ENCODE measurements at regions not wholly inside any gene's neighbourhood (a gene's known extent, or its start where the extent isn't known, plus 50 kb on each side); places are given as distances from the start of the nearest gene placed in this dataset.
"Not testable (repeated sequence)": the region's sequence is repeated elsewhere in the genome, so short reads cannot be mapped to it uniquely, and the experiment has no call there.

- Histone ChIP-seq H3K9me3 (ENCODE audit: control insufficient read depth, low read length) (no peaks in the 10 kb centered on the region), H3K27me3 (ENCODE audit: control insufficient read depth, insufficient read depth) (no peaks in the 10 kb centered on the region), H3K4me3 (ENCODE audit: low read length) (no peak overlapping the region), H3K4me1 (ENCODE audit: control insufficient read depth, insufficient read depth, low read length) (no peaks in the 10 kb centered on the region), H3K27ac (ENCODE audit: low read length) (no peak overlapping the region)
- intact Hi-C loops (cut with DNase I), result no loop called here
- no peak for DNase-seq
- no peak for ATAC-seq
- WGBS, result 32% methylated on average over 2 of the region's 2 CpGs
Observed at GRCh38 chr13:19362946-19363510, 181.4 kb upstream of the TUBA3C start.

GRCh38 chr13:19359697-19360096, 178.1 kb upstream of the TUBA3C start:
- H3K27ac ChIP-seq (ENCODE audit: low read length); ATAC-seq; H3K4me3 ChIP-seq (ENCODE audit: low read length); intact Hi-C loops (cut with DNase I); H3K4me1 ChIP-seq (ENCODE audit: control insufficient read depth, insufficient read depth, low read length); DNase-seq; H3K27me3 ChIP-seq (ENCODE audit: control insufficient read depth, insufficient read depth); H3K9me3 ChIP-seq (ENCODE audit: control insufficient read depth, low read length): not testable (repeated sequence)
- 86% methylated on average over 2 of the region's 2 CpGs for WGBS

- DNase-seq (no peak), ATAC-seq (peak in 1 of 2 donors; percentile 19)
- no peaks in the 10 kb centered on the region for H3K9me3 ChIP-seq (ENCODE audit: control insufficient read depth, low read length)
- H3K4me3 ChIP-seq (ENCODE audit: low read length), result no peak overlapping the region
- H3K27ac ChIP-seq (ENCODE audit: low read length), result no peak overlapping the region
- 85% methylated on average over 14 of the region's 14 CpGs for WGBS
- intact Hi-C loops (cut with DNase I), result no loop called here
- no peaks in the 10 kb centered on the region for H3K27me3 ChIP-seq (ENCODE audit: control insufficient read depth, insufficient read depth)
- H3K4me1 ChIP-seq (ENCODE audit: control insufficient read depth, insufficient read depth, low read length), result no peaks in the 10 kb centered on the region
Observed at GRCh38 chr13:19345916-19346422, 164.3 kb upstream of the TUBA3C start.

GRCh38 chr13:19345158-19345557, 163.5 kb upstream of the TUBA3C start:
- DNase-seq, result no peak
- no peaks in the 10 kb centered on the region for H3K4me1 ChIP-seq (ENCODE audit: control insufficient read depth, insufficient read depth, low read length)
- peak in 1 of 2 donors; percentile 29 for ATAC-seq
- WGBS, result 49% methylated on average over 10 of the region's 10 CpGs
- H3K9me3 ChIP-seq (ENCODE audit: control insufficient read depth, low read length), result no peaks in the 10 kb centered on the region
- no peak overlapping the region for H3K27ac ChIP-seq (ENCODE audit: low read length)
- intact Hi-C loops (cut with DNase I), result no loop called here
- H3K4me3 ChIP-seq (ENCODE audit: low read length), result no peak overlapping the region
- H3K27me3 ChIP-seq (ENCODE audit: control insufficient read depth, insufficient read depth), result no peaks in the 10 kb centered on the region

- H3K9me3 ChIP-seq (ENCODE audit: control insufficient read depth, low read length); H3K27ac ChIP-seq (ENCODE audit: low read length); H3K27me3 ChIP-seq (ENCODE audit: control insufficient read depth, insufficient read depth); H3K4me1 ChIP-seq (ENCODE audit: control insufficient read depth, insufficient read depth, low read length); H3K4me3 ChIP-seq (ENCODE audit: low read length); intact Hi-C loops (cut with DNase I): not testable (repeated sequence)
- peak in 1 of 3 donors; percentile 44 for DNase-seq
- ATAC-seq, result peak in 1 of 2 donors; percentile 38
- WGBS, result 11% methylated on average over 44 of the region's 50 CpGs
Observed at GRCh38 chr13:19344585-19345120, 163.0 kb upstream of the TUBA3C start.

- no peak for ATAC-seq
- no peak for DNase-seq
- WGBS, result 54% methylated on average over 3 of the region's 3 CpGs
- intact Hi-C loops (cut with DNase I), result no loop called here
- no peak overlapping the region for H3K4me3 ChIP-seq (ENCODE audit: low read length)
- H3K27me3 ChIP-seq (ENCODE audit: control insufficient read depth, insufficient read depth), result no peaks in the 10 kb centered on the region
- H3K4me1 ChIP-seq (ENCODE audit: control insufficient read depth, insufficient read depth, low read length), result no peaks in the 10 kb centered on the region
- H3K9me3 ChIP-seq (ENCODE audit: control insufficient read depth, low read length), result no peaks in the 10 kb centered on the region
- H3K27ac ChIP-seq (ENCODE audit: low read length), result no peak overlapping the region
Observed at GRCh38 chr13:19332378-19332777, 150.8 kb upstream of the TUBA3C start.

- ATAC-seq (no peak), DNase-seq (no peak)
- Histone ChIP-seq H3K4me1 (ENCODE audit: control insufficient read depth, insufficient read depth, low read length) (no peaks in the 10 kb centered on the region), H3K9me3 (ENCODE audit: control insufficient read depth, low read length) (no peaks in the 10 kb centered on the region), H3K27me3 (ENCODE audit: control insufficient read depth, insufficient read depth) (no peaks in the 10 kb centered on the region), H3K27ac (ENCODE audit: low read length) (no peak overlapping the region), H3K4me3 (ENCODE audit: low read length) (no peak overlapping the region)
- intact Hi-C loops (cut with DNase I), result no loop called here
- 57% methylated on average over 3 of the region's 3 CpGs for WGBS
Observed at GRCh38 chr13:19329365-19329764, 147.7 kb upstream of the TUBA3C start.

- no peak overlapping the region for H3K4me3 ChIP-seq (ENCODE audit: low read length)
- H3K27ac ChIP-seq (ENCODE audit: low read length), result no peak overlapping the region
- H3K4me1 ChIP-seq (ENCODE audit: control insufficient read depth, insufficient read depth, low read length), result no peaks in the 10 kb centered on the region
- ATAC-seq (no peak), DNase-seq (no peak)
- intact Hi-C loops (cut with DNase I), result no loop called here
- H3K9me3 ChIP-seq (ENCODE audit: control insufficient read depth, low read length), result no peaks in the 10 kb centered on the region
- no peaks in the 10 kb centered on the region for H3K27me3 ChIP-seq (ENCODE audit: control insufficient read depth, insufficient read depth)
Observed at GRCh38 chr13:19324325-19324724, 142.7 kb upstream of the TUBA3C start.

- H3K4me1 ChIP-seq (ENCODE audit: control insufficient read depth, insufficient read depth, low read length), result no peaks in the 10 kb centered on the region
- 69% methylated on average over 3 of the region's 3 CpGs for WGBS
- H3K27me3 ChIP-seq (ENCODE audit: control insufficient read depth, insufficient read depth), result no peaks in the 10 kb centered on the region
- no peak overlapping the region for H3K4me3 ChIP-seq (ENCODE audit: low read length)
- intact Hi-C loops (cut with DNase I), result no loop called here
- no peak overlapping the region for H3K27ac ChIP-seq (ENCODE audit: low read length)
- H3K9me3 ChIP-seq (ENCODE audit: control insufficient read depth, low read length), result no peaks in the 10 kb centered on the region
- no peak for ATAC-seq
- no peak for DNase-seq
Observed at GRCh38 chr13:19321222-19321621, 139.6 kb upstream of the TUBA3C start.

- Histone ChIP-seq H3K9me3 (ENCODE audit: control insufficient read depth, low read length) (no peaks in the 10 kb centered on the region), H3K27me3 (ENCODE audit: control insufficient read depth, insufficient read depth) (no peaks in the 10 kb centered on the region), H3K27ac (ENCODE audit: low read length) (no peak overlapping the region), H3K4me1 (ENCODE audit: control insufficient read depth, insufficient read depth, low read length) (no peaks in the 10 kb centered on the region), H3K4me3 (ENCODE audit: low read length) (no peak overlapping the region)
- ATAC-seq (no peak), DNase-seq (peak in 1 of 3 donors; percentile 20)
- intact Hi-C loops (cut with DNase I), result no loop called here
- 70% methylated on average over 17 of the region's 17 CpGs for WGBS
Observed at GRCh38 chr13:19305434-19305833, 123.8 kb upstream of the TUBA3C start.

- Histone ChIP-seq H3K27me3 (ENCODE audit: control insufficient read depth, insufficient read depth) (no peaks in the 10 kb centered on the region), H3K27ac (ENCODE audit: low read length) (no peak overlapping the region), H3K4me1 (ENCODE audit: control insufficient read depth, insufficient read depth, low read length) (no peaks in the 10 kb centered on the region), H3K9me3 (ENCODE audit: control insufficient read depth, low read length) (no peaks in the 10 kb centered on the region), H3K4me3 (ENCODE audit: low read length) (no peak overlapping the region)
- ATAC-seq (no peak), DNase-seq (no peak)
- intact Hi-C loops (cut with DNase I), result no loop called here
- WGBS, result 55% methylated on average over 3 of the region's 3 CpGs
Observed at GRCh38 chr13:19289180-19289579, 107.6 kb upstream of the TUBA3C start.

GRCh38 chr13:19283836-19284235, 102.2 kb upstream of the TUBA3C start:
- no peaks in the 10 kb centered on the region for H3K27me3 ChIP-seq (ENCODE audit: control insufficient read depth, insufficient read depth)
- ATAC-seq, result no peak

More at GRCh38 chr13:19283836-19284235, 102.2 kb upstream of the TUBA3C start:
- intact Hi-C loops (cut with DNase I), result no loop called here
- no peaks in the 10 kb centered on the region for H3K4me1 ChIP-seq (ENCODE audit: control insufficient read depth, insufficient read depth, low read length)
- no peak overlapping the region for H3K4me3 ChIP-seq (ENCODE audit: low read length)
- H3K9me3 ChIP-seq (ENCODE audit: control insufficient read depth, low read length), result no peaks in the 10 kb centered on the region
- 48% methylated on average over 1 of the region's 1 CpG for WGBS
- no peak overlapping the region for H3K27ac ChIP-seq (ENCODE audit: low read length)
- DNase-seq, result no peak
